ENCODE measurements at regions not wholly inside any gene's neighbourhood (a gene's known extent, or its start where the extent isn't known, plus 50 kb on each side); places are given as distances from the start of the nearest gene placed in this dataset.

DNA sequence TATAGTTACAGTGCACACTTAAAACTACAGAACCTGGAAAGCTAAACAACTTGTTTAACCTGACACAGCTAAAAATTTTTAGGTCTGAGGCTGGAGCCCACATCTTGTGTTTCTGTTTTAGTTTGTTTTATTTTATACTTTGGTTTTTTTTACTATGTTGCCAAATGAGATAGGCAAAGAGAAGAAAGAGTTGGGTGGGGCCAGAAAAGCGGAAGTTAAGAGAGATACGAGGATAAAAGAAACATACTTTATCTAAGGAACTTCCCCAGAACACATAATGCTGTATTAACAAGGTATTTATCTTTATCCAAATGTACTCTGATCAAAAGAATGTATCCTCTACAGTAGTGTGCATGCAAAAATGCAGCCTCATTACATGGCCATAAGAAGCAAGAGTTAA, 1145.7 kb downstream of the EPHA3 start:
- no peak for DNase-seq

- DNase-seq, result no peak
Observed at GRCh38 chr3:90261481-90262433, 1154.3 kb downstream of the EPHA3 start.
